OCI-LY7 (cell line): ENCODE measurements at regions not wholly inside any gene's neighbourhood (a gene's known extent, or its start where the extent isn't known, plus 50 kb on each side); places are given as distances from the start of the nearest gene placed in this dataset.

Experiments used
- BruUV-seq: library from RNA; stranded (reverse); fragments of 400-500 nt; replicated peaks from 2 replicates; lab custom pipeline; 2021; lab: Mats Ljungman, UMichigan
- CTCF ChIA-PET: fragments of 300-600 bp; sonication (Branson Sonifier 250); formaldehyde crosslinking; loops from one replicate; lab custom pipeline; 2022; ENCODE audit warnings: antibody characterized with exemption; ENCODE audit not compliant: unreplicated experiment; lab: Charles Lee
- POLR2A ChIA-PET: fragments of 300-600 bp; sonication (Branson Sonifier 250); formaldehyde crosslinking; loops from one replicate; lab custom pipeline; 2022; ENCODE audit warnings: antibody characterized with exemption; lab: Charles Lee
- DNase-seq: peaks from one replicate; pipeline ENCODE4 v3.0.0-alpha.2; 2015; ENCODE audit warnings: low spot score
- H2AFZ ChIP-seq: fragments of 200-600 bp; sonication (generic), shearing (Covaris generic); 2 replicates; pipeline ENCODE4 v1.6.1; 2014; ENCODE audit warnings: mild to moderate bottlenecking, antibody characterized with exemption, low read length, moderate library complexity
- H3K27ac ChIP-seq: fragments of 200-600 bp; sonication (generic); 2 replicates; pipeline ENCODE4 v1.5.1; 2014; ENCODE audit warnings: mixed run types, low read depth, mild to moderate bottlenecking, moderate library complexity, low read length, inconsistent platforms; ENCODE audit not compliant: poor library complexity, severe bottlenecking
- H3K36me3 ChIP-seq: fragments of 200-600 bp; sonication (generic); 2 replicates; pipeline ENCODE4 v1.6.1; 2014; ENCODE audit warnings: mild to moderate bottlenecking, antibody characterized with exemption, low read length, moderate library complexity, mixed read lengths; ENCODE audit not compliant: insufficient read depth
- H3K4me1 ChIP-seq: fragments of 200-600 bp; sonication (generic); 2 replicates; pipeline ENCODE4 v1.5.1; 2014; ENCODE audit warnings: mild to moderate bottlenecking, low read length; ENCODE audit not compliant: insufficient read depth, poor library complexity, severe bottlenecking
- H3K4me2 ChIP-seq: fragments of 200-600 bp; sonication (generic); 2 replicates; pipeline ENCODE4 v1.6.1; 2014; ENCODE audit warnings: mild to moderate bottlenecking, low read length
- H3K4me3 ChIP-seq: fragments of 200-600 bp; sonication (generic); 2 replicates; pipeline ENCODE4 v1.5.1; 2014; ENCODE audit warnings: mild to moderate bottlenecking, low read depth, low read length; ENCODE audit not compliant: poor library complexity, severe bottlenecking
- H3K79me2 ChIP-seq: fragments of 200-600 bp; sonication (generic); 2 replicates; pipeline ENCODE4 v1.6.1; 2016; ENCODE audit warnings: low read depth, mild to moderate bottlenecking, low read length, moderate library complexity, mixed read lengths; ENCODE audit not compliant: insufficient read depth
- H3K9me2 ChIP-seq: fragments of 200-600 bp; sonication (generic); 2 replicates; pipeline ENCODE4 v1.6.1; 2016; ENCODE audit warnings: mild to moderate bottlenecking, low read length, mixed read lengths; ENCODE audit not compliant: insufficient read depth
- H3K9me3 ChIP-seq: fragments of 200-600 bp; sonication (generic); 2 replicates; pipeline ENCODE4 v1.6.1; 2014; ENCODE audit warnings: mild to moderate bottlenecking, mixed run types, low read length, mixed read lengths
- H4K20me1 ChIP-seq: fragments of 200-600 bp; sonication (generic); 2 replicates; pipeline ENCODE4 v1.6.1; 2014; ENCODE audit warnings: mild to moderate bottlenecking, antibody characterized with exemption, low read length, moderate library complexity, mixed read lengths; ENCODE audit not compliant: insufficient read depth
- CTCF ChIP-seq: fragments of 200-600 bp; sonication (generic); conservative IDR thresholded peaks from 2 replicates; pipeline ENCODE4 v1.5.1; 2014; ENCODE audit warnings: mild to moderate bottlenecking, antibody characterized with exemption, low read length, moderate library complexity, mixed read lengths
- EZH2phosphoT487 ChIP-seq: fragments of 200-600 bp; sonication (generic); IDR thresholded peaks from 2 replicates; pipeline ENCODE4 v1.6.1; 2018; ENCODE audit warnings: low read depth, borderline replicate concordance, mild to moderate bottlenecking, mixed run types, antibody characterized with exemption, low read length, moderate library complexity, mixed read lengths
- intact Hi-C: fragments of 100-400 bp; cut with micrococcal nuclease; formaldehyde crosslinking; loops from one replicate; pipeline ENCODE4 v1.10.0; 2022; ENCODE audit not compliant: unreplicated experiment

- no TSS peak for BruUV-seq
- CTCF ChIA-PET = no interaction called here
Measured at GRCh38 chr7:126378642-126379041, 874.1 kb downstream of the GRM8 start.

GRCh38 chr7:126370038-126370668 lies 882.6 kb downstream of the GRM8 start:
- no peaks in the 10 kb centered on the region for H3K79me2 ChIP-seq
- no peak for DNase-seq
- no peak overlapping the region for H2AFZ ChIP-seq
- H3K9me2 ChIP-seq = no peaks in the 10 kb centered on the region
- intact Hi-C loops = no loop called here
- ChIA-PET POLR2A (no interaction called here), CTCF (no interaction called here)
- H3K36me3 ChIP-seq = no peaks in the 10 kb centered on the region
- H3K4me3 ChIP-seq = no peak overlapping the region
- no peaks in the 10 kb centered on the region for H4K20me1 ChIP-seq
- H3K27ac ChIP-seq = no peak overlapping the region
- no peaks in the 10 kb centered on the region for H3K4me1 ChIP-seq
- H3K9me3 ChIP-seq = no peaks in the 10 kb centered on the region
- no peak for TF ChIP-seq EZH2phosphoT487
- no peak for TF ChIP-seq CTCF
- no peak overlapping the region for H3K4me2 ChIP-seq
- no TSS peak for BruUV-seq

More at GRCh38 chr7:126378642-126379041, 874.1 kb downstream of the GRM8 start:
- H4K20me1 ChIP-seq = no peaks in the 10 kb centered on the region
- no peaks in the 10 kb centered on the region for H3K4me1 ChIP-seq
- no peak overlapping the region for H3K4me2 ChIP-seq
- no peaks in the 10 kb centered on the region for H3K9me3 ChIP-seq
- intact Hi-C loops = no loop called here
- POLR2A ChIA-PET = interaction anchor here (0.7 to 1.2 kb wide), 2 partner anchors 22 to 122 kb away, joined by 3 to 4 read pairs; no protein-coding TSS in a partner anchor
- no peaks in the 10 kb centered on the region for H3K36me3 ChIP-seq
- no peaks in the 10 kb centered on the region for H3K9me2 ChIP-seq
- TF ChIP-seq EZH2phosphoT487 = no peak
- no peak for TF ChIP-seq CTCF
- no peak overlapping the region for H3K27ac ChIP-seq
- no peak for DNase-seq
- no peak overlapping the region for H2AFZ ChIP-seq
- H3K79me2 ChIP-seq = no peaks in the 10 kb centered on the region
- no peak overlapping the region for H3K4me3 ChIP-seq

GRCh38 chr7:126362746-126363145 lies 890.0 kb downstream of the GRM8 start:
- H3K27ac ChIP-seq = no peak overlapping the region
- no peaks in the 10 kb centered on the region for H3K4me1 ChIP-seq
- no peak overlapping the region for H3K4me3 ChIP-seq
- no peaks in the 10 kb centered on the region for H3K36me3 ChIP-seq
- intact Hi-C loops = no loop called here
- H3K4me2 ChIP-seq = no peak overlapping the region
- H3K9me3 ChIP-seq = no peaks in the 10 kb centered on the region
- CTCF ChIA-PET = no interaction called here
- POLR2A ChIA-PET = no interaction called here
- TF ChIP-seq EZH2phosphoT487 (no peak), CTCF (no peak)
- H3K79me2 ChIP-seq = no peaks in the 10 kb centered on the region
- no peaks in the 10 kb centered on the region for H4K20me1 ChIP-seq
- no peak for DNase-seq
- no peak overlapping the region for H2AFZ ChIP-seq
- H3K9me2 ChIP-seq = no peaks in the 10 kb centered on the region
- no TSS peak for BruUV-seq
